ENCODE measurements at regions not wholly inside any gene's neighbourhood (a gene's known extent, or its start where the extent isn't known, plus 50 kb on each side); places are given as distances from the start of the nearest gene placed in this dataset.

DNA sequence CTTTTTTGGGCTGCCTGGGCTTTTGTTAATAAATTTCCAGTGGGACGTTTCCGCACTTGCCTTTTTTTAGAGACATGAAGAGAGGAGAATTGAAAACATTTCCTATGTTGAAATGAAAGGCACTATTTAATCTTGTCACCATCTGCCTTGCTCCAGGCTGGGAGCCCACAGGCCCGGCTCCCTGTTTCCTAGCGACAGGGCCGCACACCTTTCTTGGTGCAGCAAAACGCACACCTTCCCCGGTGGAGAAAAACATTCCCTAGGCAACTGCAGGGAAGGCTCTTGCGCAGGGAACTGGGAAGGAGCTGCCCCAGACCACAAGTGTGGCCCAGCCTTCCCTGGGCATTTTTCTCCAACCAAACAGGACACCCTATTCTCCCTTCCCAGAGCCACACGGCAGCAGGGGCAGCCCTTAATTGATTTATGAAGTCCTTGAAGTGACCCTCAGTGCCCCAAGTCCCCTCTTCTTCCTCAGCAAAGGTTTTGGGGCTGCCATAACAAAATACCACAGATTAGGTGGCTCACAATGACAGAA, 79.3 kb upstream of the KCNK12 start:
- Histone ChIP-seq H3K36me3 (no peaks in the 10 kb centered on the region), H3K27ac (no peak overlapping the region), H3K27me3 (replicated peaks; ENCODE audit: insufficient read depth) (no peaks in the 10 kb centered on the region), H3K4me3 (no peak overlapping the region), H3K9me3 (no peaks in the 10 kb centered on the region), H3K4me1 (ENCODE audit: control insufficient read depth in 1 of 2, low read depth in 2 of 2) (no peaks in the 10 kb centered on the region)
- TF ChIP-seq, protein P1, sequence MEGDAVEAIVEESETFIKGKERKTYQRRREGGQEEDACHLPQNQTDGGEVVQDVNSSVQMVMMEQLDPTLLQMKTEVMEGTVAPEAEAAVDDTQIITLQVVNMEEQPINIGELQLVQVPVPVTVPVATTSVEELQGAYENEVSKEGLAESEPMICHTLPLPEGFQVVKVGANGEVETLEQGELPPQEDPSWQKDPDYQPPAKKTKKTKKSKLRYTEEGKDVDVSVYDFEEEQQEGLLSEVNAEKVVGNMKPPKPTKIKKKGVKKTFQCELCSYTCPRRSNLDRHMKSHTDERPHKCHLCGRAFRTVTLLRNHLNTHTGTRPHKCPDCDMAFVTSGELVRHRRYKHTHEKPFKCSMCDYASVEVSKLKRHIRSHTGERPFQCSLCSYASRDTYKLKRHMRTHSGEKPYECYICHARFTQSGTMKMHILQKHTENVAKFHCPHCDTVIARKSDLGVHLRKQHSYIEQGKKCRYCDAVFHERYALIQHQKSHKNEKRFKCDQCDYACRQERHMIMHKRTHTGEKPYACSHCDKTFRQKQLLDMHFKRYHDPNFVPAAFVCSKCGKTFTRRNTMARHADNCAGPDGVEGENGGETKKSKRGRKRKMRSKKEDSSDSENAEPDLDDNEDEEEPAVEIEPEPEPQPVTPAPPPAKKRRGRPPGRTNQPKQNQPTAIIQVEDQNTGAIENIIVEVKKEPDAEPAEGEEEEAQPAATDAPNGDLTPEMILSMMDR (IDR thresholded peaks at IDR 0.05) = no peak
- ATAC-seq (ENCODE audit: insufficient number of reproducible peaks, low FRiP score, low read depth) = no peak
- no peak for DNase-seq (ENCODE audit: low spot score)

DNA sequence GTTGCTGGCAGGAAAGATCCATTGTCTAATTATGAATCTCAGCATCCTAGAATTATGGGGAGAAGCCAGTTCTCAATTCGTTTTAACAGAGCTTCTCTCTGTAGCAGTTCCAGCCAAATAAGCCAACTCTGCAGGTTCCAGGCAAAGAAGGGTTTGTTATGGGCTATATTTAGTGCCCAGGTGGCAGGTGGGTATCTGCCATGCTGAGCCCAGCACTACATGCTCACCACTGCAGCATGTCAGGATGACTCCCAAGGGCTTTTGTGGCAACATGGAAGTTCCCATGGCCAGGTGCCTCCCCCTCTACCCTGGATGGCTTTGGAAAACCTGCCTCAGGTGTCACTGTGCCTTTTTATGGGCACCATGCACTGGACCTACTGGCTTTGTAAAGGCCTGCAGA, 74.5 kb upstream of the KCNK12 start:
- Histone ChIP-seq H3K4me1 (ENCODE audit: control insufficient read depth in 1 of 2, low read depth in 2 of 2) (no peaks in the 10 kb centered on the region), H3K27me3 (replicated peaks; ENCODE audit: insufficient read depth) (no peaks in the 10 kb centered on the region), H3K4me3 (no peak overlapping the region), H3K9me3 (no peaks in the 10 kb centered on the region), H3K27ac (no peak overlapping the region), H3K36me3 (no peaks in the 10 kb centered on the region)
- TF ChIP-seq, protein P1 (IDR thresholded peaks at IDR 0.05) = no peak
- no peak for DNase-seq (ENCODE audit: low spot score)
- ATAC-seq (ENCODE audit: insufficient number of reproducible peaks, low FRiP score, low read depth) = no peak

DNA sequence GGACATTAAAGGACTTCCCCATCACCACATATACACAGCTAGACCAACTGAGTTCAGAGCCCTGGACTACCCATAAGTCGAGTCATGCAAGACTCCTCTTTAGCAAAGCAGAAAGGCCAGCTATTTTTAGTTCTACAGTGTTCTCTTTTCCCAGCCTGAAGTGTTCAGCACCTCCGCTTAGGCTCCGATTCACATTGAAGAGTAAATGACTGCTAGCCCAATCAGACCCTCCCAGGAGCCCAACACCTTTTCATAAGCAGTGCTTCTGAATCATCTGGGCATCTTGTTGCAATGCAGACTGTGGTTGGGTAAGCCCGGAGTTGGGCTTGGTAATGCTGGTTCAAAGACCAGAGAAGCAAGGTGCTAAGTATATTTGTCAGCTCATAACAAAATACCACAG, 73.6 kb upstream of the KCNK12 start:
- no peak for ATAC-seq (ENCODE audit: insufficient number of reproducible peaks, low FRiP score, low read depth)

DNA sequence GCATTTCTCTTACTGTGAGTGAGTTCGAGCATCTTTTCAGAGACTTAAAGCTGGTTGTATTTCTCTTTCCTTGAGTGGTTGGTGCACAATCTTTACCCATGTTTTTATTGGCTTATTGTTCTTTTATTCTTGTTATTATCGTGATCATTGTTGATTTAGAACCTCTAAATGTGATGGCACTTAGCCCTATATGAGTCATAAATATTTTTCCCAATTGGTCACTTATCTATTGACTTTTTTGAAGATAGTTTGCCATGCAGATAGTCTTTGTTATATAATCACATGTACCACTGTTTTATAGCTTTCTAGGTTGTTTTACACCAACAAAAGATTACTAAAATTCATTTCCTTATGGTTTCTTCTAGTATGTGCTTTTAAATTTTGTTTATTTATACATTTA, 70.6 kb upstream of the KCNK12 start:
- H3K27ac ChIP-seq = no peak overlapping the region
- no peaks in the 10 kb centered on the region for H3K9me3 ChIP-seq
- no peak for ATAC-seq (ENCODE audit: insufficient number of reproducible peaks, low FRiP score, low read depth)
- no peaks in the 10 kb centered on the region for H3K27me3 ChIP-seq (replicated peaks; ENCODE audit: insufficient read depth)
- TF ChIP-seq, protein P1 (IDR thresholded peaks at IDR 0.05) = no peak
- no peaks in the 10 kb centered on the region for H3K4me1 ChIP-seq (ENCODE audit: control insufficient read depth in 1 of 2, low read depth in 2 of 2)
- no peak for DNase-seq (ENCODE audit: low spot score)
- no peak overlapping the region for H3K4me3 ChIP-seq
- H3K36me3 ChIP-seq = no peaks in the 10 kb centered on the region

More for the DNA sequence above, 73.6 kb upstream of the KCNK12 start:
- no peak overlapping the region for H3K4me3 ChIP-seq
- H3K4me1 ChIP-seq (ENCODE audit: control insufficient read depth in 1 of 2, low read depth in 2 of 2) = no peaks in the 10 kb centered on the region
- H3K9me3 ChIP-seq = no peaks in the 10 kb centered on the region
- no peak for DNase-seq (ENCODE audit: low spot score)
- H3K27me3 ChIP-seq (replicated peaks; ENCODE audit: insufficient read depth) = no peaks in the 10 kb centered on the region
- TF ChIP-seq, protein P1 (IDR thresholded peaks at IDR 0.05) = no peak
- no peaks in the 10 kb centered on the region for H3K36me3 ChIP-seq
- no peak overlapping the region for H3K27ac ChIP-seq

DNA sequence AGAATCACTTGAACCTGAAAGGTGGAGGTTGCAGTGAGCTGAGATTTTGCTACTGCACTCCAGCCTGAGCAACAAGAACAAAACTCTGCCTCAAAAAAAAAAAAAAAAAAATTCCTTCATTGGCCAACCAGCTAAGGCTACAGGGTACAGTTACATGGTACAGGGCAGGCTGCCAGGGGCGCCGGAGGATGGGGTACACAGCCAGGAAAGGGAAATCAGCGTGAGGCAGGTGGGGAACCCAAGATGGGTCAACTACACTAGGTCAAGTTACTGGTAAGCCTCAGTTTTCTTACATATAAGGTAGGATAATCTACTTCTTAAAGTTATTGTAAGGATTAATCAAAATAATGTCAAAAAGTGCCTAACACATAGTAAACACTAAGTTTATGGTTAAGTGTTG, 69.6 kb upstream of the KCNK12 start:
- H3K27ac ChIP-seq = no peak overlapping the region

More for the DNA sequence above, 69.6 kb upstream of the KCNK12 start:
- Histone ChIP-seq H3K4me1 (ENCODE audit: control insufficient read depth in 1 of 2, low read depth in 2 of 2) (no peaks in the 10 kb centered on the region), H3K4me3 (no peak overlapping the region), H3K36me3 (no peaks in the 10 kb centered on the region), H3K27me3 (replicated peaks; ENCODE audit: insufficient read depth) (no peaks in the 10 kb centered on the region), H3K9me3 (no peaks in the 10 kb centered on the region)
- no peak for ATAC-seq (ENCODE audit: insufficient number of reproducible peaks, low FRiP score, low read depth)
- no peak for DNase-seq (ENCODE audit: low spot score)
- TF ChIP-seq, protein P1 (IDR thresholded peaks at IDR 0.05) = no peak

Data from thoracic aorta (tissue), 2 donors.